ENCODE measurements at regions not wholly inside any gene's neighbourhood (a gene's known extent, or its start where the extent isn't known, plus 50 kb on each side); places are given as distances from the start of the nearest gene placed in this dataset.
"Not testable (repeated sequence)": the region's sequence is repeated elsewhere in the genome, so short reads cannot be mapped to it uniquely, and the experiment has no call there.

DNA sequence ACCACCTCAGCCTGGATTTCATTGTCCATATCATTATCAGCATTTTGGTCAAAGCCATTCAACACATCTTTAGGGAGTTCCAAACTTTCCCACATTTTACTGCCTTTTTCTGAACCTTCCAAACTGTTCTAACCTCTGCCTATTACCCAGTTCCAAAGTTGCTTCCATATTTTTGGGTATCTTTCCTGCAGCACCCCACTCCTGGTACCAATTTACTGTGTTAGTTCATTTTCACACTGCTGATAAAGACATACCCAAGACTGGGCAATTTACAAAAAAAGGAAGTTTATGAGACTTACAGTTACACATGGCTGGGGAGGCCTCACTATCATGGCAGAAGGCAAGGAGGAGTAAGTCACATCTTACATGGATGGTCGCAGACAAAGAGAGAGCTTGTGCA is 63.6 kb upstream of the CEP162 start:
- H3K4me1 ChIP-seq (ENCODE audit: control insufficient read depth, insufficient read depth, low read length); ATAC-seq; intact Hi-C loops (cut with DNase I); H3K4me3 ChIP-seq (ENCODE audit: low read length); H3K27me3 ChIP-seq (ENCODE audit: control insufficient read depth, insufficient read depth); DNase-seq; H3K9me3 ChIP-seq (ENCODE audit: control insufficient read depth, low read length); H3K27ac ChIP-seq (ENCODE audit: low read length): not testable (repeated sequence)
- WGBS: 89% methylated on average over 1 of the region's 1 CpG

- H3K4me3 ChIP-seq (ENCODE audit: low read length): no peak overlapping the region
- H3K27ac ChIP-seq (ENCODE audit: low read length): no peak overlapping the region
- no peaks in the 10 kb centered on the region for H3K27me3 ChIP-seq (ENCODE audit: control insufficient read depth, insufficient read depth)
- intact Hi-C loops (cut with DNase I): no loop called here
- ATAC-seq: no peak
- DNase-seq: peak in 1 of 3 donors; percentile 13
- no peaks in the 10 kb centered on the region for H3K9me3 ChIP-seq (ENCODE audit: control insufficient read depth, low read length)
- WGBS: 44% methylated on average over 6 of the region's 6 CpGs
- no peaks in the 10 kb centered on the region for H3K4me1 ChIP-seq (ENCODE audit: control insufficient read depth, insufficient read depth, low read length)
Measured at GRCh38 chr6:84284428-84285049, 57.1 kb upstream of the CEP162 start.

DNA sequence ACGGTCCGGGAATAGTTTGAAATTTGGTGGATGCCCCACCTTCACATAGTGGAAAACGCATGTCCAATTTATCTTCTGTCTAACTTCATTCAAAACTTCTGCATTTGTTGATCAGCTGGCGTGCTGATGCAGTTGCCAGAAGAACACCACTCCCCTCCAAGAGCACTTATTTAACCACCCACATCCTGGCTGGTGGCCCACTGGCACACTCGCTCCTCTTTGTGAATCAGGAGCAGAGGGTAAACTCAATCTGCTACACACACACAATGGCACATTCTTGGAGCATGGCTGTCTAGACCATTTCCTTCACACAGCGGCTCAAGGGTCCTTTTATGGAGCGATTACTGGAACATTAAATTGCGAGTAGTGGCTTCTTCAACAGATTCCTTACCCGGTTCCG is 55.1 kb upstream of the CEP162 start:
- peak; percentile 29 to 69 (median 55) for DNase-seq
- H3K27me3 ChIP-seq (ENCODE audit: control insufficient read depth, insufficient read depth): no peaks in the 10 kb centered on the region
- H3K9me3 ChIP-seq (ENCODE audit: control insufficient read depth, low read length): no peaks in the 10 kb centered on the region
- no peak overlapping the region for H3K27ac ChIP-seq (ENCODE audit: low read length)
- intact Hi-C loops (cut with DNase I): no loop called here
- WGBS: 65% methylated on average over 10 of the region's 10 CpGs
- peak in 1 of 2 donors; percentile 47 for ATAC-seq
- H3K4me3 ChIP-seq (ENCODE audit: low read length): no peak overlapping the region
- no peaks in the 10 kb centered on the region for H3K4me1 ChIP-seq (ENCODE audit: control insufficient read depth, insufficient read depth, low read length)

GRCh38 chr6:84280639-84281038 is 53.2 kb upstream of the CEP162 start:
- Histone ChIP-seq H3K4me3 (ENCODE audit: low read length) (no peak overlapping the region), H3K27me3 (ENCODE audit: control insufficient read depth, insufficient read depth) (no peaks in the 10 kb centered on the region), H3K9me3 (ENCODE audit: control insufficient read depth, low read length) (no peaks in the 10 kb centered on the region), H3K4me1 (ENCODE audit: control insufficient read depth, insufficient read depth, low read length) (no peaks in the 10 kb centered on the region), H3K27ac (ENCODE audit: low read length) (no peak overlapping the region)
- WGBS: 60% methylated on average over 1 of the region's 1 CpG
- no peak for ATAC-seq
- intact Hi-C loops (cut with DNase I): no loop called here
- no peak for DNase-seq

GRCh38 chr6:84280030-84280429 is 52.6 kb upstream of the CEP162 start:
- intact Hi-C loops (cut with DNase I): no loop called here
- Histone ChIP-seq H3K9me3 (ENCODE audit: control insufficient read depth, low read length) (no peaks in the 10 kb centered on the region), H3K27me3 (ENCODE audit: control insufficient read depth, insufficient read depth) (no peaks in the 10 kb centered on the region), H3K4me3 (ENCODE audit: low read length) (no peak overlapping the region), H3K27ac (ENCODE audit: low read length) (no peak overlapping the region), H3K4me1 (ENCODE audit: control insufficient read depth, insufficient read depth, low read length) (no peaks in the 10 kb centered on the region)
- DNase-seq (no peak), ATAC-seq (no peak)

DNA sequence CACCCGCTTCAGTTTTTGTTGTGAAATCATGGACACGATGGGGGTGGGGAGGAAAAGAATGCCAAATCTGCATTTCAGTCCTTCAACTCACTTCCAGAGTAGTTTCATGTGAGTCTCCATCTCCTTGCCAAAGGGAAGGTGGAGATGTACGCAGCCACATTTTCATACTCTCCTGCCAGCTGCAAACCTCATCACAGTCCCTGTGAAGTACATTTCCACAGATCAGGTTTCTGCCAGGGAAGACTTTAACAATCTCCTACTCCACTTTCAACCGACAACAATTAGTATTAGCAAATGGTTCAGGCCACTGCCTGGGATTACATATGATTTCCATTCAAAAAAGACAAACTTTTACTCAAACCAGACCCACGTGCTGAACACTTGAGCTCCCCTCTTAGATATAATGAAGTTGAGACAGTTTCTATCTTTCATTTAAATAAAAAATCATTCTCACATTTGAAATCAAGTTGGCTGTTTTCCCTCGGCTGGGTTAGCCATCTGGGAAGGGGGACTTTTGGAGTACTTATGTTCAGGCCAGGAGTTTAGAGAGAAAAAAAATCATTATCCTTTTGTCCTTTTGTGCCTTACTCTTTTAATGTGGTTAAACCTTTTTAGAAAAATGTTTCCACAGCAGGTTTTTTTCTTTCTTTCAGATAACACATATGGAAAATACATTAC is 51.0 kb upstream of the CEP162 start:
- Histone ChIP-seq H3K4me3 (ENCODE audit: low read length) (no peak overlapping the region), H3K9me3 (ENCODE audit: control insufficient read depth, low read length) (no peaks in the 10 kb centered on the region), H3K27ac (ENCODE audit: low read length) (no peak overlapping the region), H3K27me3 (ENCODE audit: control insufficient read depth, insufficient read depth) (no peaks in the 10 kb centered on the region), H3K4me1 (ENCODE audit: control insufficient read depth, insufficient read depth, low read length) (no peaks in the 10 kb centered on the region)
- DNase-seq (no peak), ATAC-seq (no peak)
- WGBS: 48% methylated on average over 6 of the region's 6 CpGs
- intact Hi-C loops (cut with DNase I): no loop called here
